AG04449 (cell line): ENCODE measurements at regions not wholly inside any gene's neighbourhood (a gene's known extent, or its start where the extent isn't known, plus 50 kb on each side); places are given as distances from the start of the nearest gene placed in this dataset.

ENCODE experiments used
- CTCF ChIA-PET: fragments of 350-600 bp; formaldehyde crosslinking; extraction: SDS; loops from one replicate; lab custom pipeline; 2021; ENCODE audit warnings: antibody characterized with exemption; lab: Yijun Ruan, JAX
- POLR2A ChIA-PET: fragments of 400-600, 350-600 bp; formaldehyde crosslinking; extraction: SDS; loops from one replicate; lab custom pipeline; 2020; ENCODE audit warnings: antibody characterized with exemption, inconsistent platforms; lab: Yijun Ruan, JAX
- DNase-seq: peaks from one replicate; pipeline ENCODE4 v3.0.0-alpha.2; 2010; ENCODE audit warnings: low read depth, low spot score
- H3K4me3 ChIP-seq: 2 replicates; pipeline ENCODE4 v1.5.1; 2011; ENCODE audit warnings: low read depth, mild to moderate bottlenecking, control low read depth, low read length
- CTCF ChIP-seq: IDR thresholded peaks from one replicate; pipeline ENCODE4 v1.5.1; 2011; ENCODE audit warnings: mild to moderate bottlenecking, moderate library complexity, low read length, control low read depth, inconsistent platforms; ENCODE audit not compliant: insufficient read depth; ENCODE audit errors: missing control alignments

GRCh38 chr12:69189378-69189978, 49.9 kb upstream of the CPSF6 start:
- ChIA-PET POLR2A (no interaction called here), CTCF (interaction anchor here (1.0 to 1.7 kb wide), 2 partner anchors 33 to 35 kb away, joined by 4 to 6 read pairs; no protein-coding TSS in a partner anchor)
- DNase-seq: no peak
- no peak overlapping the region for H3K4me3 ChIP-seq
- no peak for TF ChIP-seq CTCF
